DND-41 (cell line): ENCODE measurements at regions not wholly inside any gene's neighbourhood (a gene's known extent, or its start where the extent isn't known, plus 50 kb on each side); places are given as distances from the start of the nearest gene placed in this dataset.

Experiments used
- ATAC-seq: fragments of 200-7000 bp; cut with Tn5 transposase; 3 replicates; pipeline ENCODE4 v1.9.1; 2021; ENCODE audit warnings: low read depth; ENCODE audit not compliant: insufficient read depth
- DNase-seq: peaks from one replicate; pipeline ENCODE4 v3.0.0-alpha.2; 2020
- H2AFZ ChIP-seq: 2 replicates; pipeline ENCODE4 v1.6.0; 2012; ENCODE audit warnings: low read depth, low read length
- H3K27ac ChIP-seq: 2 replicates; pipeline ENCODE4 v1.5.1; 2012; ENCODE audit warnings: low read length, inconsistent platforms
- H3K27me3 ChIP-seq: fragments of 200-600 bp; sonication (generic); 2 replicates; pipeline ENCODE4 v1.6.0; 2012; ENCODE audit warnings: low read length, mild to moderate bottlenecking, inconsistent platforms; ENCODE audit not compliant: insufficient read depth, poor library complexity
- H3K36me3 ChIP-seq: 2 replicates; pipeline ENCODE4 v1.5.1; 2012; ENCODE audit warnings: low read length, inconsistent platforms; ENCODE audit not compliant: insufficient read depth
- H3K4me1 ChIP-seq: 2 replicates; pipeline ENCODE4 v1.5.1; 2012; ENCODE audit warnings: mild to moderate bottlenecking, low read length; ENCODE audit not compliant: insufficient read depth
- H3K4me2 ChIP-seq: 2 replicates; pipeline ENCODE4 v1.6.0; 2012; ENCODE audit warnings: mild to moderate bottlenecking, moderate library complexity, low read length, inconsistent platforms; ENCODE audit not compliant: insufficient read depth
- H3K4me3 ChIP-seq, 2 experiments: fragments of 200-600 bp in 1 of 2; shearing (Covaris generic) in 1 of 2; 2 replicates each; pipeline ENCODE4 v1.5.1; 2012 to 2016; ENCODE audit warnings: inconsistent platforms in 2 of 2, low read length in 2 of 2, mild to moderate bottlenecking in 2 of 2, low read depth in 1 of 2, moderate library complexity in 1 of 2
- H3K79me2 ChIP-seq: 2 replicates; pipeline ENCODE4 v1.6.0; 2012; ENCODE audit warnings: low read length, inconsistent platforms; ENCODE audit not compliant: insufficient read depth
- H3K9ac ChIP-seq: 2 replicates; pipeline ENCODE4 v1.6.0; 2012; ENCODE audit warnings: low read depth, mild to moderate bottlenecking, inconsistent platforms, low read length, moderate library complexity
- H3K9me3 ChIP-seq: 2 replicates; pipeline ENCODE4 v1.5.1; 2012; ENCODE audit warnings: low read length, moderate library complexity, mild to moderate bottlenecking, inconsistent platforms; ENCODE audit not compliant: insufficient read depth, severe bottlenecking
- H4K20me1 ChIP-seq: 2 replicates; pipeline ENCODE4 v1.6.0; 2012; ENCODE audit warnings: low read length; ENCODE audit not compliant: insufficient read depth
- CTCF ChIP-seq: IDR thresholded peaks from 2 replicates; pipeline ENCODE4 v1.5.1; 2012; ENCODE audit warnings: borderline replicate concordance, low read length, moderate library complexity, mild to moderate bottlenecking; ENCODE audit not compliant: poor library complexity, severe bottlenecking; ENCODE audit errors: extremely low read depth
- EZH2 ChIP-seq: IDR thresholded peaks from 3 replicates; pipeline ENCODE4 v1.6.1; 2012; ENCODE audit warnings: borderline replicate concordance, low read depth, mild to moderate bottlenecking, moderate library complexity, low read length, inconsistent platforms; ENCODE audit not compliant: severe bottlenecking

DNA sequence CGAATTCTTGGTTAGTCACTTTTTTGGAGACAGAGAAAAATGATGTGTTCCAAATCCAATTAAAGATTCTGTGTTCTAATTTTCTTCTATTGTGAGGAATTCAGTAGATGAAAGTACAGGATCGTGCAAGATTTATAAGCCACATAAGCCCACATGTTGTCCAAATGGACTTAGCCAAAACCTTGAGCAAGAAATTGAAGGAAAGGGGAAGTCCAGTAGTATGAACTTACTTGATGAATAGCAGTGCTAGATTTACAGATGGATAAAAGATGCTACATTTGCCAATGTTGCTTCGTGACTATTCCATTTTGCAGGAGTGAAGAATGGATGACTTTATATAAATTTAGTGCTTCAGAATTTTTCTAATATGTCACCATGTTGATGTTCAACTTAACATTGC lies 120.0 kb upstream of the ATP11B start:
- ATAC-seq: no peak
- no peaks in the 10 kb centered on the region for H3K79me2 ChIP-seq

GRCh38 chr3:182682263-182683241 lies 110.8 kb upstream of the ATP11B start:
- DNase-seq (peak; percentile 10), ATAC-seq (peak; percentile 72; the same call in 2 of the 3 replicates)
- H3K4me1 ChIP-seq: no peaks in the 10 kb centered on the region
- no peaks in the 10 kb centered on the region for H3K36me3 ChIP-seq
- no peak overlapping the region for H3K4me2 ChIP-seq
- no peaks in the 10 kb centered on the region for H3K79me2 ChIP-seq
- TF ChIP-seq CTCF (peak; percentile 14), EZH2 (no peak)
- no peak overlapping the region for H2AFZ ChIP-seq
- no peak overlapping the region for H3K4me3 ChIP-seq
- H3K9me3 ChIP-seq: no peaks in the 10 kb centered on the region
- H3K27me3 ChIP-seq: peaks cover 15% of the 10 kb centered on the region
- no peak overlapping the region for H3K27ac ChIP-seq
- no peak overlapping the region for H3K9ac ChIP-seq
- no peaks in the 10 kb centered on the region for H4K20me1 ChIP-seq

More for the DNA sequence above, 120.0 kb upstream of the ATP11B start:
- Histone ChIP-seq H3K27me3 (peaks cover 21% of the 10 kb centered on the region), H3K4me1 (no peaks in the 10 kb centered on the region), H3K27ac (no peak overlapping the region), H4K20me1 (no peaks in the 10 kb centered on the region), H3K9ac (no peak overlapping the region), H3K4me3 (no peak overlapping the region), H3K36me3 (no peaks in the 10 kb centered on the region), H3K9me3 (no peaks in the 10 kb centered on the region), H2AFZ (no peak overlapping the region), H3K4me2 (no peak overlapping the region)
- no peak for DNase-seq
- TF ChIP-seq EZH2 (no peak), CTCF (no peak)

GRCh38 chr3:182683453-182683852 lies 109.9 kb upstream of the ATP11B start:
- no peaks in the 10 kb centered on the region for H3K36me3 ChIP-seq
- TF ChIP-seq CTCF: peak; percentile 90
- no peak for TF ChIP-seq EZH2
- no peaks in the 10 kb centered on the region for H3K4me1 ChIP-seq
- H4K20me1 ChIP-seq: no peaks in the 10 kb centered on the region
- peaks cover 15% of the 10 kb centered on the region for H3K27me3 ChIP-seq
- no peak overlapping the region for H3K9ac ChIP-seq
- no peaks in the 10 kb centered on the region for H3K79me2 ChIP-seq
- H3K4me3 ChIP-seq: no peak overlapping the region
- H3K4me2 ChIP-seq: no peak overlapping the region
- H3K9me3 ChIP-seq: no peaks in the 10 kb centered on the region
- no peak overlapping the region for H2AFZ ChIP-seq
- H3K27ac ChIP-seq: no peak overlapping the region
- peak; percentile 54 for DNase-seq
- ATAC-seq: peak; percentile 84
